ENCODE measurements at regions not wholly inside any gene's neighbourhood (a gene's known extent, or its start where the extent isn't known, plus 50 kb on each side); places are given as distances from the start of the nearest gene placed in this dataset.

GRCh38 chr5:118354797-118355196 lies 633.5 kb downstream of the DTWD2 start:
- H3K27me3 ChIP-seq (ENCODE audit: control insufficient read depth, low read length), result no peaks in the 10 kb centered on the region
- H3F3A ChIP-seq (ENCODE audit: control insufficient read depth, insufficient read depth), result no peaks in the 10 kb centered on the region
- H3K79me2 ChIP-seq (ENCODE audit: control insufficient read depth, low read length), result no peaks in the 10 kb centered on the region
- H3K36me3 ChIP-seq (ENCODE audit: control insufficient read depth, low read length), result no peaks in the 10 kb centered on the region
- H3K4me3 ChIP-seq (ENCODE audit: low read length), result no peak overlapping the region
- H3K4me1 ChIP-seq (ENCODE audit: control insufficient read depth, low read length), result no peaks in the 10 kb centered on the region
- H3K9me2 ChIP-seq (replicated peaks; ENCODE audit: control insufficient read depth, low read length), result no peaks in the 10 kb centered on the region
- no peaks in the 10 kb centered on the region for H4K20me1 ChIP-seq (ENCODE audit: control insufficient read depth, insufficient read depth, low read depth, low read length)
- no peak overlapping the region for H3K4me2 ChIP-seq (ENCODE audit: low read length)
- no peaks in the 10 kb centered on the region for H3K9me3 ChIP-seq (ENCODE audit: control insufficient read depth, insufficient read depth, low read length)
- TF ChIP-seq EZH2phosphoT487 (IDR thresholded peaks at IDR 0.05; ENCODE audit: borderline replicate concordance, low read length), result no peak
- no peak for TF ChIP-seq CTCF (IDR thresholded peaks at IDR 0.05; ENCODE audit: low read depth, low read length, poor library complexity, severe bottlenecking)
- H3K27ac ChIP-seq (ENCODE audit: low read depth, low read length), result no peak overlapping the region

GRCh38 chr5:118353970-118354369 lies 634.4 kb downstream of the DTWD2 start:
- Histone ChIP-seq H3K36me3 (ENCODE audit: control insufficient read depth, low read length) (no peaks in the 10 kb centered on the region), H3K27ac (ENCODE audit: low read depth, low read length) (no peak overlapping the region), H3K9me2 (replicated peaks; ENCODE audit: control insufficient read depth, low read length) (no peaks in the 10 kb centered on the region), H3F3A (ENCODE audit: control insufficient read depth, insufficient read depth) (no peaks in the 10 kb centered on the region), H3K4me2 (ENCODE audit: low read length) (no peak overlapping the region), H3K27me3 (ENCODE audit: control insufficient read depth, low read length) (no peaks in the 10 kb centered on the region), H4K20me1 (ENCODE audit: control insufficient read depth, insufficient read depth, low read depth, low read length) (no peaks in the 10 kb centered on the region), H3K79me2 (ENCODE audit: control insufficient read depth, low read length) (no peaks in the 10 kb centered on the region), H3K9me3 (ENCODE audit: control insufficient read depth, insufficient read depth, low read length) (no peaks in the 10 kb centered on the region), H3K4me3 (ENCODE audit: low read length) (no peak overlapping the region), H3K4me1 (ENCODE audit: control insufficient read depth, low read length) (no peaks in the 10 kb centered on the region)
- TF ChIP-seq EZH2phosphoT487 (IDR thresholded peaks at IDR 0.05; ENCODE audit: borderline replicate concordance, low read length), result no peak
- no peak for TF ChIP-seq CTCF (IDR thresholded peaks at IDR 0.05; ENCODE audit: low read depth, low read length, poor library complexity, severe bottlenecking)

GRCh38 chr5:118336468-118336867 lies 651.9 kb downstream of the DTWD2 start:
- H3K4me2 ChIP-seq (ENCODE audit: low read length), result no peak overlapping the region
- H3K27ac ChIP-seq (ENCODE audit: low read depth, low read length), result no peak overlapping the region
- no peaks in the 10 kb centered on the region for H3K36me3 ChIP-seq (ENCODE audit: control insufficient read depth, low read length)
- no peaks in the 10 kb centered on the region for H3K9me3 ChIP-seq (ENCODE audit: control insufficient read depth, insufficient read depth, low read length)
- H3K79me2 ChIP-seq (ENCODE audit: control insufficient read depth, low read length), result no peaks in the 10 kb centered on the region
- no peaks in the 10 kb centered on the region for H3K27me3 ChIP-seq (ENCODE audit: control insufficient read depth, low read length)
- no peaks in the 10 kb centered on the region for H3F3A ChIP-seq (ENCODE audit: control insufficient read depth, insufficient read depth)
- H3K9me2 ChIP-seq (replicated peaks; ENCODE audit: control insufficient read depth, low read length), result no peaks in the 10 kb centered on the region
- no peak for TF ChIP-seq EZH2phosphoT487 (IDR thresholded peaks at IDR 0.05; ENCODE audit: borderline replicate concordance, low read length)
- no peak for TF ChIP-seq CTCF (IDR thresholded peaks at IDR 0.05; ENCODE audit: low read depth, low read length, poor library complexity, severe bottlenecking)
- no peaks in the 10 kb centered on the region for H3K4me1 ChIP-seq (ENCODE audit: control insufficient read depth, low read length)
- H4K20me1 ChIP-seq (ENCODE audit: control insufficient read depth, insufficient read depth, low read depth, low read length), result no peaks in the 10 kb centered on the region
- H3K4me3 ChIP-seq (ENCODE audit: low read length), result no peak overlapping the region

GRCh38 chr5:118327389-118327788 lies 661.0 kb downstream of the DTWD2 start:
- H3K27ac ChIP-seq (ENCODE audit: low read depth, low read length), result no peak overlapping the region
- H3K9me2 ChIP-seq (replicated peaks; ENCODE audit: control insufficient read depth, low read length), result no peaks in the 10 kb centered on the region
- H3K4me3 ChIP-seq (ENCODE audit: low read length), result no peak overlapping the region
- no peaks in the 10 kb centered on the region for H3K36me3 ChIP-seq (ENCODE audit: control insufficient read depth, low read length)
- no peaks in the 10 kb centered on the region for H4K20me1 ChIP-seq (ENCODE audit: control insufficient read depth, insufficient read depth, low read depth, low read length)
- H3K9me3 ChIP-seq (ENCODE audit: control insufficient read depth, insufficient read depth, low read length), result peaks cover 3% of the 10 kb centered on the region; the same call in 1 of the 2 replicates
- TF ChIP-seq EZH2phosphoT487 (IDR thresholded peaks at IDR 0.05; ENCODE audit: borderline replicate concordance, low read length), result no peak
- TF ChIP-seq CTCF (IDR thresholded peaks at IDR 0.05; ENCODE audit: low read depth, low read length, poor library complexity, severe bottlenecking), result no peak
- H3F3A ChIP-seq (ENCODE audit: control insufficient read depth, insufficient read depth), result no peaks in the 10 kb centered on the region
- no peaks in the 10 kb centered on the region for H3K27me3 ChIP-seq (ENCODE audit: control insufficient read depth, low read length)
- H3K79me2 ChIP-seq (ENCODE audit: control insufficient read depth, low read length), result no peaks in the 10 kb centered on the region
- no peak overlapping the region for H3K4me2 ChIP-seq (ENCODE audit: low read length)
- H3K4me1 ChIP-seq (ENCODE audit: control insufficient read depth, low read length), result no peaks in the 10 kb centered on the region
